ENCODE measurements at regions not wholly inside any gene's neighbourhood (a gene's known extent, or its start where the extent isn't known, plus 50 kb on each side); places are given as distances from the start of the nearest gene placed in this dataset.

- Mint-ChIP-seq H3K4me3 (ENCODE audit: low read depth, unreplicated experiment) (no peak overlapping the region), H3K27ac (ENCODE audit: unreplicated experiment) (no peak overlapping the region), H3K4me1 (ENCODE audit: low read depth, unreplicated experiment) (peaks cover 9% of the 10 kb centered on the region), H3K9me3 (ENCODE audit: low read depth, unreplicated experiment) (no peaks in the 10 kb centered on the region), H3K36me3 (ENCODE audit: insufficient read depth, unreplicated experiment) (no peaks in the 10 kb centered on the region), H3K27me3 (ENCODE audit: unreplicated experiment) (peaks cover 66% of the 10 kb centered on the region)
- no TSS peak for BruUV-seq (replicated peaks)
- CTCF ChIA-PET, result no interaction called here
- intact Hi-C loops (cut with micrococcal nuclease; ENCODE audit: unreplicated experiment), result no loop called here
- no peak for DNase-seq
- no peak for TF ChIP-seq CTCF (IDR thresholded peaks at IDR 0.05; ENCODE audit: unreplicated experiment)
These were observed 126.7 kb upstream of the UBE2E2 start for GRCh38 chr3:23076437-23076836.

DNA sequence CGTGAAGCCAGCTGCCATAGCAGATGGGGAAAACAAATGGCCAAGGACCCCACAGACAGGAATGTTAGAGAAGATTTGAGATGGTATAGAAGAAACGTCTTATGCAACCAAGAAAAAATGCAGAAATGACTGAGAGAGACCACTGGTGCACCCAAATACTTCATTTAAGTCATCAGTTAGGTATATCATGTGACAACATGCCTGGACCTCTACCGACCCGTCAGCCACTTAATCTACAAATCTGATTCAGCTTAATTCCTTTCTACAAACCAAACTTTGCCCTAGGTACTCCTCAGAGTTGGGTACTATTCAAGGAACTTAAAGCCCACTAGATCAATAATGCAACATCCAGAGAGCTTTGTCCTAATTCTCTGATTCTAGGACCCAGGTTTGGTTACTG lies 126.0 kb upstream of the UBE2E2 start:
- no TSS peak for BruUV-seq (replicated peaks)
- DNase-seq, result no peak
- Mint-ChIP-seq H3K4me3 (ENCODE audit: low read depth, unreplicated experiment) (no peak overlapping the region), H3K36me3 (ENCODE audit: insufficient read depth, unreplicated experiment) (no peaks in the 10 kb centered on the region), H3K27ac (ENCODE audit: unreplicated experiment) (no peak overlapping the region), H3K4me1 (ENCODE audit: low read depth, unreplicated experiment) (peaks cover 9% of the 10 kb centered on the region), H3K9me3 (ENCODE audit: low read depth, unreplicated experiment) (no peaks in the 10 kb centered on the region), H3K27me3 (ENCODE audit: unreplicated experiment) (peaks cover 59% of the 10 kb centered on the region)
- TF ChIP-seq CTCF (IDR thresholded peaks at IDR 0.05; ENCODE audit: unreplicated experiment), result no peak
- CTCF ChIA-PET, result no interaction called here
- intact Hi-C loops (cut with micrococcal nuclease; ENCODE audit: unreplicated experiment), result no loop called here

GRCh38 chr3:23078735-23079134 lies 124.4 kb upstream of the UBE2E2 start:
- no peak for TF ChIP-seq CTCF (IDR thresholded peaks at IDR 0.05; ENCODE audit: unreplicated experiment)
- no peaks in the 10 kb centered on the region for H3K36me3 Mint-ChIP-seq (ENCODE audit: insufficient read depth, unreplicated experiment)
- H3K4me3 Mint-ChIP-seq (ENCODE audit: low read depth, unreplicated experiment), result no peak overlapping the region
- BruUV-seq (replicated peaks), result no TSS peak
- peaks cover 9% of the 10 kb centered on the region for H3K4me1 Mint-ChIP-seq (ENCODE audit: low read depth, unreplicated experiment)
- DNase-seq, result no peak
- no peaks in the 10 kb centered on the region for H3K9me3 Mint-ChIP-seq (ENCODE audit: low read depth, unreplicated experiment)
- H3K27ac Mint-ChIP-seq (ENCODE audit: unreplicated experiment), result no peak overlapping the region
- intact Hi-C loops (cut with micrococcal nuclease; ENCODE audit: unreplicated experiment), result no loop called here
- CTCF ChIA-PET, result interaction anchor here (0.6 kb wide), 1 partner anchor 400 kb away, joined by 3 read pairs; no protein-coding TSS in a partner anchor
- peaks cover 51% of the 10 kb centered on the region for H3K27me3 Mint-ChIP-seq (ENCODE audit: unreplicated experiment)

DNA sequence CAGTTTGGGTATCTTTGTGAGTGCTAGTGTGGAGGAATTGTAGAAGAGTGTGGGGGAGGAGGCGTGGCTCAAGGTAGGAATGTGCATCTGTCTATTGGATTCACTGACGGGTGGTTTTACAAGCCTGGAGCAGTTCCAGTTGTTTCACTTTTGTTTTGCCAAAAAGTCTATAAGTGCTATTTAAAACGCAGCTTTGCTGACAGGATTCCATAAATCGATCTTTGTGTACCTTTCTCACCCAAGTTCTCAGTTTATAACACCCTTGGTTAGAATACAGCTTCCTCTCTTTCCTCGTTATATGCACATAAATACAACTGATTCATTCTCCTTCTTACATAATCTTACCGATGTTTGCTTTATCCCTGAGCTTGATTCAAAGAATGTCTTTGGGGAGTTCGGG lies 123.2 kb upstream of the UBE2E2 start:
- DNase-seq, result peak; percentile 16
- no peak overlapping the region for H3K27ac Mint-ChIP-seq (ENCODE audit: unreplicated experiment)
- H3K27me3 Mint-ChIP-seq (ENCODE audit: unreplicated experiment), result peaks cover 42% of the 10 kb centered on the region
- intact Hi-C loops (cut with micrococcal nuclease; ENCODE audit: unreplicated experiment), result no loop called here
- peaks cover 9% of the 10 kb centered on the region for H3K4me1 Mint-ChIP-seq (ENCODE audit: low read depth, unreplicated experiment)
- no TSS peak for BruUV-seq (replicated peaks)
- TF ChIP-seq CTCF (IDR thresholded peaks at IDR 0.05; ENCODE audit: unreplicated experiment), result no peak
- H3K36me3 Mint-ChIP-seq (ENCODE audit: insufficient read depth, unreplicated experiment), result no peaks in the 10 kb centered on the region
- peak overlapping the region; percentile 41 for H3K4me3 Mint-ChIP-seq (ENCODE audit: low read depth, unreplicated experiment)
- CTCF ChIA-PET, result no interaction called here
- no peaks in the 10 kb centered on the region for H3K9me3 Mint-ChIP-seq (ENCODE audit: low read depth, unreplicated experiment)

DNA sequence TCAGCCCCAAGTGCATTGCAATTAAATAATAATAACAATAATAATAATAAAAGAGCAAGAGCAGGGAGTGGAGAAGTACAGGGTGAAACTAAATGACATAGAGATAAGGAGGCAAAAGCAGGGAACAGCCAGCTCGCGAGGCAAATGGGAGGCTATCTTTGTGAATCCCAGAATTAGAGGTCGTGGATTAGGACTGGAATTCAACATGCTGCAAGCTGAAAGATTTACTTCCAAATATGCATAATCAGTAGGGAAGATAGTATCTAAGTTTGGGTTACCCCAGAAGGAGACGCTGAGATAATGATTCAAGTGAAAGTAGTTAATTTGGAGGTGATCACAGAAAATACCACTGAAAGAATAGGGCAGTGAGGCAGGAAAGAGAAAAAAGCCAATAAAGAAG lies 119.4 kb upstream of the UBE2E2 start:
- CTCF ChIA-PET, result no interaction called here
- DNase-seq, result no peak
- no peak overlapping the region for H3K4me3 Mint-ChIP-seq (ENCODE audit: low read depth, unreplicated experiment)
- no peaks in the 10 kb centered on the region for H3K36me3 Mint-ChIP-seq (ENCODE audit: insufficient read depth, unreplicated experiment)
- TF ChIP-seq CTCF (IDR thresholded peaks at IDR 0.05; ENCODE audit: unreplicated experiment), result no peak
- peaks cover 9% of the 10 kb centered on the region for H3K4me1 Mint-ChIP-seq (ENCODE audit: low read depth, unreplicated experiment)
- H3K27me3 Mint-ChIP-seq (ENCODE audit: unreplicated experiment), result peaks cover 7% of the 10 kb centered on the region
- H3K27ac Mint-ChIP-seq (ENCODE audit: unreplicated experiment), result no peak overlapping the region
- no peaks in the 10 kb centered on the region for H3K9me3 Mint-ChIP-seq (ENCODE audit: low read depth, unreplicated experiment)
- intact Hi-C loops (cut with micrococcal nuclease; ENCODE audit: unreplicated experiment), result no loop called here
- BruUV-seq (replicated peaks), result no TSS peak

All from Calu3 (cell line).